ENCODE measurements at regions not wholly inside any gene's neighbourhood (a gene's known extent, or its start where the extent isn't known, plus 50 kb on each side); places are given as distances from the start of the nearest gene placed in this dataset.

GRCh38 chr2:220334871-220335590 is 707.6 kb downstream of the SLC4A3 start:
- Histone ChIP-seq H3K4me1 (no peaks in the 10 kb centered on the region), H3K27me3 (no peaks in the 10 kb centered on the region), H3K27ac (no peak overlapping the region), H3K4me3 (no peak overlapping the region), H3K9me3 (no peaks in the 10 kb centered on the region), H3K36me3 (no peaks in the 10 kb centered on the region)
- TF ChIP-seq CTCF (IDR thresholded peaks at IDR 0.05) (no peak), POLR2AphosphoS5 (IDR thresholded peaks at IDR 0.05) (no peak), POLR2A (IDR thresholded peaks at IDR 0.05) (no peak)
- intact Hi-C loops (cut with DNase I; ENCODE audit: low total_unique reads), result loop anchor here (10.0 kb wide), 1 partner anchor 1220 kb away; no protein-coding TSS in a partner anchor
- no peak for DNase-seq (ENCODE audit: low spot score in 2 of 2)

- intact Hi-C loops (cut with DNase I; ENCODE audit: low total_unique reads), result loop anchor here (10.0 kb wide), 1 partner anchor 1221 kb away; no protein-coding TSS in a partner anchor
- Histone ChIP-seq H3K4me3 (no peak overlapping the region), H3K9me3 (no peaks in the 10 kb centered on the region), H3K27me3 (no peaks in the 10 kb centered on the region), H3K36me3 (no peaks in the 10 kb centered on the region), H3K27ac (no peak overlapping the region), H3K4me1 (no peaks in the 10 kb centered on the region)
- DNase-seq (ENCODE audit: low spot score in 2 of 2), result no peak
- TF ChIP-seq CTCF (IDR thresholded peaks at IDR 0.05) (no peak), POLR2AphosphoS5 (IDR thresholded peaks at IDR 0.05) (no peak), POLR2A (IDR thresholded peaks at IDR 0.05) (no peak)
These were observed 708.1 kb downstream of the SLC4A3 start for GRCh38 chr2:220335591-220335915.

- TF ChIP-seq POLR2AphosphoS5 (IDR thresholded peaks at IDR 0.05), result no peak
- no peak for TF ChIP-seq CTCF (IDR thresholded peaks at IDR 0.05)
- no peak for TF ChIP-seq POLR2A (IDR thresholded peaks at IDR 0.05)
- intact Hi-C loops (cut with DNase I; ENCODE audit: low total_unique reads), result loop anchor here (10.0 kb wide), 1 partner anchor 1222 kb away; no protein-coding TSS in a partner anchor
- Histone ChIP-seq H3K4me3 (no peak overlapping the region), H3K4me1 (no peaks in the 10 kb centered on the region), H3K27ac (no peak overlapping the region), H3K36me3 (no peaks in the 10 kb centered on the region), H3K9me3 (no peaks in the 10 kb centered on the region), H3K27me3 (no peaks in the 10 kb centered on the region)
- DNase-seq (ENCODE audit: low spot score in 2 of 2), result no peak
These were observed 709.3 kb downstream of the SLC4A3 start for GRCh38 chr2:220336771-220337170.

GRCh38 chr2:220337611-220338440 is 710.4 kb downstream of the SLC4A3 start:
- Histone ChIP-seq H3K36me3 (no peaks in the 10 kb centered on the region), H3K9me3 (no peaks in the 10 kb centered on the region), H3K4me1 (no peaks in the 10 kb centered on the region), H3K27me3 (no peaks in the 10 kb centered on the region), H3K27ac (no peak overlapping the region), H3K4me3 (no peak overlapping the region)
- no peak for TF ChIP-seq CTCF (IDR thresholded peaks at IDR 0.05)
- no peak for TF ChIP-seq POLR2AphosphoS5 (IDR thresholded peaks at IDR 0.05)
- TF ChIP-seq POLR2A (IDR thresholded peaks at IDR 0.05), result no peak
- intact Hi-C loops (cut with DNase I; ENCODE audit: low total_unique reads), result loop anchor here (10.0 kb wide), 1 partner anchor 1223 kb away; no protein-coding TSS in a partner anchor
- DNase-seq (ENCODE audit: low spot score in 2 of 2), result no peak

GRCh38 chr2:220341014-220341413 is 713.6 kb downstream of the SLC4A3 start:
- no peaks in the 10 kb centered on the region for H3K27me3 ChIP-seq
- H3K9me3 ChIP-seq, result no peaks in the 10 kb centered on the region
- no peak for DNase-seq (ENCODE audit: low spot score in 2 of 2)
- intact Hi-C loops (cut with DNase I; ENCODE audit: low total_unique reads), result loop anchor here (5.0 kb wide), 1 partner anchor 1041 kb away; no protein-coding TSS in a partner anchor
- no peaks in the 10 kb centered on the region for H3K4me1 ChIP-seq
- TF ChIP-seq POLR2AphosphoS5 (IDR thresholded peaks at IDR 0.05) (no peak), CTCF (IDR thresholded peaks at IDR 0.05) (no peak), POLR2A (IDR thresholded peaks at IDR 0.05) (no peak)
- no peaks in the 10 kb centered on the region for H3K36me3 ChIP-seq
- no peak overlapping the region for H3K27ac ChIP-seq
- no peak overlapping the region for H3K4me3 ChIP-seq

Measured in breast epithelium (tissue), 4 donors.